ENCODE measurements at regions not wholly inside any gene's neighbourhood (a gene's known extent, or its start where the extent isn't known, plus 50 kb on each side); places are given as distances from the start of the nearest gene placed in this dataset.
"Not testable (repeated sequence)": the region's sequence is repeated elsewhere in the genome, so short reads cannot be mapped to it uniquely, and the experiment has no call there.

GRCh38 chrX:143240658-143241057 lies 214.9 kb downstream of the SPANXN4 start:
- Histone ChIP-seq H2BK120ac (ENCODE audit: low read depth, low read length) (no peak overlapping the region), H3K4me1 (ENCODE audit: control insufficient read depth, insufficient read depth, low read depth, low read length) (no peaks in the 10 kb centered on the region), H4K91ac (ENCODE audit: low read length) (no peak overlapping the region), H3K4me2 (ENCODE audit: low read length, poor library complexity, severe bottlenecking) (no peak overlapping the region), H2BK15ac (ENCODE audit: low read depth, poor library complexity, severe bottlenecking) (no peak overlapping the region), H3K27me3 (ENCODE audit: control insufficient read depth in 1 of 2, insufficient read depth in 1 of 2, low read length in 2 of 2) (no peaks in the 10 kb centered on the region), H2BK5ac (ENCODE audit: low read depth, low read length, poor library complexity, severe bottlenecking) (no peak overlapping the region), H3K79me1 (replicated peaks; ENCODE audit: low read length, poor library complexity, severe bottlenecking) (no peaks in the 10 kb centered on the region), H3K9ac (ENCODE audit: low read length) (no peak overlapping the region), H3K9me3 (ENCODE audit: control insufficient read depth, low read length) (no peaks in the 10 kb centered on the region), H3K23ac (ENCODE audit: low read length in 2 of 2) (no peak overlapping the region), H3K4me3 (ENCODE audit: insufficient read depth in 1 of 2, low read depth in 1 of 2, low read length in 2 of 2) (no peak overlapping the region), H3K18ac (ENCODE audit: low read depth in 1 of 2, low read length in 2 of 2) (no peak overlapping the region), H3K4ac (ENCODE audit: low read depth in 1 of 2, low read length in 2 of 2) (no peak overlapping the region), H2AK5ac (ENCODE audit: low read length, severe bottlenecking) (no peak overlapping the region), H2AFZ (ENCODE audit: low read depth, low read length) (no peak overlapping the region), H3K27ac (ENCODE audit: low read length, poor library complexity, severe bottlenecking) (no peak overlapping the region), H3K14ac (ENCODE audit: low read length in 2 of 2) (no peak overlapping the region), H4K8ac (ENCODE audit: low read length) (no peak overlapping the region), H3K36me3 (ENCODE audit: control insufficient read depth in 1 of 2, insufficient read depth in 2 of 2, low read depth in 1 of 2, low read length in 2 of 2) (no peaks in the 10 kb centered on the region), H2BK12ac (ENCODE audit: low read length in 2 of 2) (no peak overlapping the region)
- DNase-seq, result no peak
- WGBS, result no CpG with 5 or more reads among the region's 1 CpG

GRCh38 chrX:143231492-143231891 lies 205.8 kb downstream of the SPANXN4 start:
- Histone ChIP-seq H4K8ac (ENCODE audit: low read length) (no peak overlapping the region), H3K4me1 (ENCODE audit: control insufficient read depth, insufficient read depth, low read depth, low read length) (no peaks in the 10 kb centered on the region), H2BK15ac (ENCODE audit: low read depth, poor library complexity, severe bottlenecking) (no peak overlapping the region), H4K91ac (ENCODE audit: low read length) (no peak overlapping the region), H3K27me3 (ENCODE audit: control insufficient read depth in 1 of 2, insufficient read depth in 1 of 2, low read length in 2 of 2) (no peaks in the 10 kb centered on the region), H3K79me1 (replicated peaks; ENCODE audit: low read length, poor library complexity, severe bottlenecking) (no peaks in the 10 kb centered on the region), H2BK120ac (ENCODE audit: low read depth, low read length) (no peak overlapping the region), H3K23ac (ENCODE audit: low read length in 2 of 2) (no peak overlapping the region), H2BK5ac (ENCODE audit: low read depth, low read length, poor library complexity, severe bottlenecking) (no peak overlapping the region), H2AK5ac (ENCODE audit: low read length, severe bottlenecking) (no peak overlapping the region), H2AFZ (ENCODE audit: low read depth, low read length) (no peak overlapping the region), H3K14ac (ENCODE audit: low read length in 2 of 2) (no peak overlapping the region), H2BK12ac (ENCODE audit: low read length in 2 of 2) (no peak overlapping the region), H3K4me2 (ENCODE audit: low read length, poor library complexity, severe bottlenecking) (no peak overlapping the region), H3K9me3 (ENCODE audit: control insufficient read depth, low read length) (peaks cover 12% of the 10 kb centered on the region), H3K18ac (ENCODE audit: low read depth in 1 of 2, low read length in 2 of 2) (no peak overlapping the region), H3K9ac (ENCODE audit: low read length) (no peak overlapping the region), H3K36me3 (ENCODE audit: control insufficient read depth in 1 of 2, insufficient read depth in 2 of 2, low read depth in 1 of 2, low read length in 2 of 2) (no peaks in the 10 kb centered on the region), H3K4me3 (ENCODE audit: insufficient read depth in 1 of 2, low read depth in 1 of 2, low read length in 2 of 2) (no peak overlapping the region), H3K4ac (ENCODE audit: low read depth in 1 of 2, low read length in 2 of 2) (no peak overlapping the region), H3K27ac (ENCODE audit: low read length, poor library complexity, severe bottlenecking) (no peak overlapping the region)
- DNase-seq, result no peak
- 67% methylated on average over 7 of the region's 7 CpGs for WGBS

- not testable (repeated sequence) for H3K18ac ChIP-seq (ENCODE audit: low read depth in 1 of 2, low read length in 2 of 2); H2BK5ac ChIP-seq (ENCODE audit: low read depth, low read length, poor library complexity, severe bottlenecking); H3K36me3 ChIP-seq (ENCODE audit: control insufficient read depth in 1 of 2, insufficient read depth in 2 of 2, low read depth in 1 of 2, low read length in 2 of 2); H2AFZ ChIP-seq (ENCODE audit: low read depth, low read length); H2BK15ac ChIP-seq (ENCODE audit: low read depth, poor library complexity, severe bottlenecking); H3K4me2 ChIP-seq (ENCODE audit: low read length, poor library complexity, severe bottlenecking); H3K27ac ChIP-seq (ENCODE audit: low read length, poor library complexity, severe bottlenecking); H3K23ac ChIP-seq (ENCODE audit: low read length in 2 of 2); H2BK120ac ChIP-seq (ENCODE audit: low read depth, low read length); H2AK5ac ChIP-seq (ENCODE audit: low read length, severe bottlenecking); H4K91ac ChIP-seq (ENCODE audit: low read length); DNase-seq; H3K4me3 ChIP-seq (ENCODE audit: insufficient read depth in 1 of 2, low read depth in 1 of 2, low read length in 2 of 2); H3K14ac ChIP-seq (ENCODE audit: low read length in 2 of 2); H3K9ac ChIP-seq (ENCODE audit: low read length); H3K79me1 ChIP-seq (replicated peaks; ENCODE audit: low read length, poor library complexity, severe bottlenecking); H4K8ac ChIP-seq (ENCODE audit: low read length); H3K4ac ChIP-seq (ENCODE audit: low read depth in 1 of 2, low read length in 2 of 2); H2BK12ac ChIP-seq (ENCODE audit: low read length in 2 of 2); H3K27me3 ChIP-seq (ENCODE audit: control insufficient read depth in 1 of 2, insufficient read depth in 1 of 2, low read length in 2 of 2); H3K4me1 ChIP-seq (ENCODE audit: control insufficient read depth, insufficient read depth, low read depth, low read length)
- WGBS, result 91% methylated on average over 20 of the region's 27 CpGs
- peaks cover 26% of the 10 kb centered on the region for H3K9me3 ChIP-seq (ENCODE audit: control insufficient read depth, low read length)
Measured at GRCh38 chrX:143228600-143228999, 202.9 kb downstream of the SPANXN4 start.

GRCh38 chrX:143206966-143207365 lies 181.2 kb downstream of the SPANXN4 start:
- no peak for DNase-seq
- no peak overlapping the region for H3K27ac ChIP-seq (ENCODE audit: low read length, poor library complexity, severe bottlenecking)
- no peaks in the 10 kb centered on the region for H3K27me3 ChIP-seq (ENCODE audit: control insufficient read depth in 1 of 2, insufficient read depth in 1 of 2, low read length in 2 of 2)
- H3K14ac ChIP-seq (ENCODE audit: low read length in 2 of 2), result no peak overlapping the region
- peaks cover 9% of the 10 kb centered on the region for H3K9me3 ChIP-seq (ENCODE audit: control insufficient read depth, low read length)
- no peak overlapping the region for H4K8ac ChIP-seq (ENCODE audit: low read length)
- no peak overlapping the region for H2BK15ac ChIP-seq (ENCODE audit: low read depth, poor library complexity, severe bottlenecking)
- no peak overlapping the region for H3K4me3 ChIP-seq (ENCODE audit: insufficient read depth in 1 of 2, low read depth in 1 of 2, low read length in 2 of 2)
- no peak overlapping the region for H2BK120ac ChIP-seq (ENCODE audit: low read depth, low read length)
- no peak overlapping the region for H4K91ac ChIP-seq (ENCODE audit: low read length)
- H3K4me1 ChIP-seq (ENCODE audit: control insufficient read depth, insufficient read depth, low read depth, low read length), result no peaks in the 10 kb centered on the region
- H3K18ac ChIP-seq (ENCODE audit: low read depth in 1 of 2, low read length in 2 of 2), result no peak overlapping the region
- no peak overlapping the region for H3K4me2 ChIP-seq (ENCODE audit: low read length, poor library complexity, severe bottlenecking)
- H3K23ac ChIP-seq (ENCODE audit: low read length in 2 of 2), result no peak overlapping the region
- H3K9ac ChIP-seq (ENCODE audit: low read length), result no peak overlapping the region
- no peak overlapping the region for H3K4ac ChIP-seq (ENCODE audit: low read depth in 1 of 2, low read length in 2 of 2)
- H3K36me3 ChIP-seq (ENCODE audit: control insufficient read depth in 1 of 2, insufficient read depth in 2 of 2, low read depth in 1 of 2, low read length in 2 of 2), result no peaks in the 10 kb centered on the region
- H3K79me1 ChIP-seq (replicated peaks; ENCODE audit: low read length, poor library complexity, severe bottlenecking), result no peaks in the 10 kb centered on the region
- H2BK5ac ChIP-seq (ENCODE audit: low read depth, low read length, poor library complexity, severe bottlenecking), result no peak overlapping the region
- H2AFZ ChIP-seq (ENCODE audit: low read depth, low read length), result no peak overlapping the region
- H2AK5ac ChIP-seq (ENCODE audit: low read length, severe bottlenecking), result no peak overlapping the region
- no CpG with 5 or more reads among the region's 1 CpG for WGBS
- H2BK12ac ChIP-seq (ENCODE audit: low read length in 2 of 2), result no peak overlapping the region
